ENCODE measurements at regions not wholly inside any gene's neighbourhood (a gene's known extent, or its start where the extent isn't known, plus 50 kb on each side); places are given as distances from the start of the nearest gene placed in this dataset.

DNA sequence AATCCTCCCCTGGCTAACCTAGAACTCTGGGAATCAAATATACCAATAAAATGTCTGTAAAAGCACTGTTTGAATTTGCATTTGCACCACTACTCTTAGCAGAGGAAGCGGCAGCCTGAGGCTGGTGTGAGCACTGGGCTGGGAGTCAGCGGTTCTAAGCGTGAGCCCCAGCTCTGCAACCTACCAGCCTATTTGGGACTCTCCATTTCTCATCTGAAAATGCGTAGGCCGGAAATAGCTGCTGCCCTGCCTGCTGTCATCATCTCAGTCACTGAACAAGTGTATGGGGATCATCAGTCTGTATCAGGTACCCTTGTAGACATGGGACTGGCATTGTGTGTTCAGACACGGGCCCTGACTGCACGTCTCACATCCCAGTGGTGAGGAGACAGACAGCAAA is 194.3 kb downstream of the ANKRD30B start:
- TF ChIP-seq ZSCAN20 (CRISPR knock-in tag; IDR thresholded peaks at IDR 0.05; ENCODE audit: borderline replicate concordance) (no peak), ZNF281 (CRISPR knock-in tag; IDR thresholded peaks at IDR 0.05; ENCODE audit: borderline replicate concordance) (no peak), MAZ (IDR thresholded peaks at IDR 0.05; ENCODE audit: borderline replicate concordance, low read depth, low read length) (no peak), MAZ (CRISPR knock-in tag; IDR thresholded peaks at IDR 0.05; ENCODE audit: low read depth) (no peak), SETDB1 (CRISPR knock-in tag; IDR thresholded peaks at IDR 0.05; ENCODE audit: borderline replicate concordance) (no peak), ZNF460 (CRISPR knock-in tag; IDR thresholded peaks at IDR 0.05; ENCODE audit: borderline replicate concordance) (no peak), SMARCC2 (IDR thresholded peaks at IDR 0.05) (no peak), ZNF552 (CRISPR knock-in tag; IDR thresholded peaks at IDR 0.05; ENCODE audit: borderline replicate concordance) (no peak), SKI (IDR thresholded peaks at IDR 0.05; ENCODE audit: partially characterized antibody) (no peak), ZNF792 (CRISPR knock-in tag; IDR thresholded peaks at IDR 0.05) (no peak), NONO (IDR thresholded peaks at IDR 0.05) (no peak), NONO (CRISPR knock-in tag; conservative IDR thresholded peaks at IDR 0.05) (no peak)
- TF ChIP-seq, protein P1, sequence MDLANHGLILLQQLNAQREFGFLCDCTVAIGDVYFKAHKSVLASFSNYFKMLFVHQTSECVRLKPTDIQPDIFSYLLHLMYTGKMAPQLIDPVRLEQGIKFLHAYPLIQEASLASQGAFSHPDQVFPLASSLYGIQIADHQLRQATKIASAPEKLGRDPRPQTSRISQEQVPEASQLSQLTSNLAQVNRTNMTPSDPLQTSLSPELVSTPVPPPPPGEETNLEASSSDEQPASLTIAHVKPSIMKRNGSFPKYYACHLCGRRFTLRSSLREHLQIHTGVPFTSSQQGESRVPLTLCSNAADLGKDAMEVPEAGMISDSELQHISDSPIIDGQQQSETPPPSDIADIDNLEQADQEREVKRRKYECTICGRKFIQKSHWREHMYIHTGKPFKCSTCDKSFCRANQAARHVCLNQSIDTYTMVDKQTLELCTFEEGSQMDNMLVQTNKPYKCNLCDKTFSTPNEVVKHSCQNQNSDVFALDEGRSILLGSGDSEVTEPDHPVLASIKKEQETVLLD (CRISPR knock-in tag; IDR thresholded peaks at IDR 0.05; ENCODE audit: low read depth) = no peak
- TF ChIP-seq, protein P2, sequence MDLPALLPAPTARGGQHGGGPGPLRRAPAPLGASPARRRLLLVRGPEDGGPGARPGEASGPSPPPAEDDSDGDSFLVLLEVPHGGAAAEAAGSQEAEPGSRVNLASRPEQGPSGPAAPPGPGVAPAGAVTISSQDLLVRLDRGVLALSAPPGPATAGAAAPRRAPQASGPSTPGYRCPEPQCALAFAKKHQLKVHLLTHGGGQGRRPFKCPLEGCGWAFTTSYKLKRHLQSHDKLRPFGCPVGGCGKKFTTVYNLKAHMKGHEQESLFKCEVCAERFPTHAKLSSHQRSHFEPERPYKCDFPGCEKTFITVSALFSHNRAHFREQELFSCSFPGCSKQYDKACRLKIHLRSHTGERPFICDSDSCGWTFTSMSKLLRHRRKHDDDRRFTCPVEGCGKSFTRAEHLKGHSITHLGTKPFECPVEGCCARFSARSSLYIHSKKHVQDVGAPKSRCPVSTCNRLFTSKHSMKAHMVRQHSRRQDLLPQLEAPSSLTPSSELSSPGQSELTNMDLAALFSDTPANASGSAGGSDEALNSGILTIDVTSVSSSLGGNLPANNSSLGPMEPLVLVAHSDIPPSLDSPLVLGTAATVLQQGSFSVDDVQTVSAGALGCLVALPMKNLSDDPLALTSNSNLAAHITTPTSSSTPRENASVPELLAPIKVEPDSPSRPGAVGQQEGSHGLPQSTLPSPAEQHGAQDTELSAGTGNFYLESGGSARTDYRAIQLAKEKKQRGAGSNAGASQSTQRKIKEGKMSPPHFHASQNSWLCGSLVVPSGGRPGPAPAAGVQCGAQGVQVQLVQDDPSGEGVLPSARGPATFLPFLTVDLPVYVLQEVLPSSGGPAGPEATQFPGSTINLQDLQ (CRISPR knock-in tag; IDR thresholded peaks at IDR 0.05) = no peak
- H3K4me2 ChIP-seq (ENCODE audit: low read depth, low read length) = no peak overlapping the region
- no peaks in the 10 kb centered on the region for H3K27me3 ChIP-seq (ENCODE audit: control insufficient read depth in 1 of 2, insufficient read depth in 2 of 2, low read length in 2 of 2)
- intact Hi-C loops (cut with micrococcal nuclease; ENCODE audit: unreplicated experiment) (no loop called here), in situ Hi-C loops (cut with HindIII; ENCODE audit: extremely low pct_ligation_motif_present, low pct_unique_long_range_greater_than_20kb) (no loop called here)
- no peaks in the 10 kb centered on the region for H3K9me3 ChIP-seq (ENCODE audit: low read length)
- no peak for DNase-seq (ENCODE audit: low spot score)
- ATAC-seq = no peak
- no peaks in the 10 kb centered on the region for H3K36me3 ChIP-seq (replicated peaks in 1 of 2; ENCODE audit: control insufficient read depth in 1 of 2, insufficient read depth in 2 of 2, low read length in 2 of 2)
- no peak overlapping the region for H3K9ac ChIP-seq (ENCODE audit: insufficient read depth, low read depth, low read length)
- no peaks in the 10 kb centered on the region for H3K4me1 ChIP-seq (ENCODE audit: insufficient read depth, low read length)
- H3K27ac ChIP-seq (ENCODE audit: extremely low read length, insufficient read depth, low read length) = no peak overlapping the region
- H3K79me2 ChIP-seq (ENCODE audit: insufficient read depth, low read length) = no peaks in the 10 kb centered on the region
- no peak overlapping the region for H2AFZ ChIP-seq (ENCODE audit: low read length)
- no peaks in the 10 kb centered on the region for H4K20me1 ChIP-seq (ENCODE audit: insufficient read depth, low read length)
- H3K4me3 ChIP-seq (replicated peaks in 1 of 3; ENCODE audit: insufficient read depth in 1 of 3, low read depth in 2 of 3, low read length in 3 of 3) = no peak overlapping the region
- no TSS peak for BruUV-seq (replicated peaks)
- ChIA-PET POLR2A (no interaction called here), CTCF (ENCODE audit: low intra/inter-chr PET ratio, low total read pairs) (no interaction called here)
- 57% methylated on average over 7 of the region's 7 CpGs for WGBS (ENCODE audit: low lambda C conversion rate)
- FAIRE-seq = no peak
